ENCODE measurements at regions not wholly inside any gene's neighbourhood (a gene's known extent, or its start where the extent isn't known, plus 50 kb on each side); places are given as distances from the start of the nearest gene placed in this dataset.

GRCh38 chr9:12212860-12213259 lies 480.3 kb upstream of the TYRP1 start:
- no peaks in the 10 kb centered on the region for H3K27me3 ChIP-seq (ENCODE audit: insufficient read depth, poor library complexity, severe bottlenecking)
- no peaks in the 10 kb centered on the region for H3K4me1 ChIP-seq (ENCODE audit: insufficient read depth, poor library complexity, severe bottlenecking)
- H3K9me3 ChIP-seq (ENCODE audit: severe bottlenecking), result no peaks in the 10 kb centered on the region
- ATAC-seq (ENCODE audit: low read depth) (no peak), DNase-seq (ENCODE audit: low spot score) (no peak)
- no peak overlapping the region for H3K27ac ChIP-seq (ENCODE audit: poor library complexity, severe bottlenecking)
- no peaks in the 10 kb centered on the region for H3K36me3 ChIP-seq (ENCODE audit: low read depth)
- no peak overlapping the region for H3K4me3 ChIP-seq (ENCODE audit: severe bottlenecking)
- no peak for TF ChIP-seq CTCF (IDR thresholded peaks at IDR 0.05; ENCODE audit: poor library complexity, severe bottlenecking)

DNA sequence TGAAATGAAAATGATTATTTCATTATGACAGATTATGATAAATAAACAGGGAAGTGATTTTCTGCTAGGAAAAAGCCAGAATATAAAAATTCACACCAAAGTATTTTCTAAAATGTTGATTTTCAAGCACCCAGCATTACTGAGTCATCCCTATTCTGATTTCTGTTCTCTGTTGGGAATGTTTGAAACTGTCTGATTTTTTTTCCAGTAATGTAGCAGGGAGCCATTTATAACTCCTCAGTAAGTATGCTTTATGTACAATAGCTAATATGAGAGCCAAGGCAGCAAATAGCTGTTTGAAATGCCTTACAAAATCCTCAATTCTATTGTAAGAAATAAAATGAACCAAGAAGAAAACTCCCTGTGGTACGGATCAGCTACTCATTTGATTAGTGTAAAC lies 471.7 kb upstream of the TYRP1 start:
- TF ChIP-seq CTCF (IDR thresholded peaks at IDR 0.05; ENCODE audit: poor library complexity, severe bottlenecking), result no peak
- no peaks in the 10 kb centered on the region for H3K27me3 ChIP-seq (ENCODE audit: insufficient read depth, poor library complexity, severe bottlenecking)
- no peaks in the 10 kb centered on the region for H3K9me3 ChIP-seq (ENCODE audit: severe bottlenecking)
- H3K36me3 ChIP-seq (ENCODE audit: low read depth), result no peaks in the 10 kb centered on the region
- no peak overlapping the region for H3K4me3 ChIP-seq (ENCODE audit: severe bottlenecking)
- DNase-seq (ENCODE audit: low spot score) (no peak), ATAC-seq (ENCODE audit: low read depth) (no peak)
- H3K27ac ChIP-seq (ENCODE audit: poor library complexity, severe bottlenecking), result no peak overlapping the region
- H3K4me1 ChIP-seq (ENCODE audit: insufficient read depth, poor library complexity, severe bottlenecking), result no peaks in the 10 kb centered on the region

DNA sequence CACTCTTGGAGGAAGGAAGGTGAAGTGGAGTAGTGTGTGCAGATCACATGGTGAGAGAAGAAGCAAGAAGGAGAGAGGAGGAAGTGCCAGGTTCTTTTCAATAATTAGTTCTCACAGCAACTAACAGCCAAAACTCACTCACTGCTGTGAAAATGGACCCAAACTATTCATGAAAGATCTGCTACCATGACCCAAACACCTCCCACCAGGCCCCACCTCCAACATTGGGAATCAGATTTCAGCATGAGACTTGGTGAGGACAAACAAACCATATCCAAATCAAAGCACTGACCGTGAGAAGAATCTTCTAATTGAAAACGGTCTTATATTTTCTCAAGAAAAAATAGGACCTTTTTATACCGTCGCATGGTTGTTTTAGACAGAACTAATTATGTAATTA lies 468.7 kb upstream of the TYRP1 start:
- no peaks in the 10 kb centered on the region for H3K9me3 ChIP-seq (ENCODE audit: severe bottlenecking)
- no peak for TF ChIP-seq CTCF (IDR thresholded peaks at IDR 0.05; ENCODE audit: poor library complexity, severe bottlenecking)
- no peaks in the 10 kb centered on the region for H3K36me3 ChIP-seq (ENCODE audit: low read depth)
- H3K4me3 ChIP-seq (ENCODE audit: severe bottlenecking), result no peak overlapping the region
- no peaks in the 10 kb centered on the region for H3K27me3 ChIP-seq (ENCODE audit: insufficient read depth, poor library complexity, severe bottlenecking)
- no peak overlapping the region for H3K27ac ChIP-seq (ENCODE audit: poor library complexity, severe bottlenecking)
- no peak for ATAC-seq (ENCODE audit: low read depth)
- no peaks in the 10 kb centered on the region for H3K4me1 ChIP-seq (ENCODE audit: insufficient read depth, poor library complexity, severe bottlenecking)
- no peak for DNase-seq (ENCODE audit: low spot score)

- ATAC-seq (ENCODE audit: low read depth) (no peak), DNase-seq (ENCODE audit: low spot score) (no peak)
- no peak overlapping the region for H3K27ac ChIP-seq (ENCODE audit: poor library complexity, severe bottlenecking)
- no peak overlapping the region for H3K4me3 ChIP-seq (ENCODE audit: severe bottlenecking)
- TF ChIP-seq CTCF (IDR thresholded peaks at IDR 0.05; ENCODE audit: poor library complexity, severe bottlenecking), result no peak
- no peaks in the 10 kb centered on the region for H3K4me1 ChIP-seq (ENCODE audit: insufficient read depth, poor library complexity, severe bottlenecking)
- H3K9me3 ChIP-seq (ENCODE audit: severe bottlenecking), result no peaks in the 10 kb centered on the region
- H3K36me3 ChIP-seq (ENCODE audit: low read depth), result no peaks in the 10 kb centered on the region
- H3K27me3 ChIP-seq (ENCODE audit: insufficient read depth, poor library complexity, severe bottlenecking), result no peaks in the 10 kb centered on the region
Measured at GRCh38 chr9:12230708-12231107, 462.5 kb upstream of the TYRP1 start.

DNA sequence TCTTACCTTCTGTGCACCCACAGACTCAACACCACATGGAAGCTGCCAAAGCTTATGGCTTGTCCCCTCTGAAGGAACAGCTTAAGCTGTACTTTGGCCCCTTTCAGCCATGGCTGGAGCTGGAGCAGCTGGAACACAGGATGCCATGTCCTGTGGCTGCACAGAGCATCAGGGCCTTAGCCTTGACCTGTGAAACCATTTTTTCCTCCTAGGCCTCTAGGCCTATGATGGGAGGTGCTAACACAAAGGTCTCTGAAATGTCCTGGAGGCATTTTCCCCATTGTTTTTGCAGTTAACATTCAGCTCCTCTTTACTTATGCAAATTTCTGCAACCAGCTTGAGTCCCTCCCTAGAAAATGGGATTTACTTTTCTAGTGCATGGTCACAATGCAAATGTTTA lies 461.4 kb upstream of the TYRP1 start:
- no peaks in the 10 kb centered on the region for H3K27me3 ChIP-seq (ENCODE audit: insufficient read depth, poor library complexity, severe bottlenecking)
- DNase-seq (ENCODE audit: low spot score), result no peak
- H3K36me3 ChIP-seq (ENCODE audit: low read depth), result no peaks in the 10 kb centered on the region
- no peak for TF ChIP-seq CTCF (IDR thresholded peaks at IDR 0.05; ENCODE audit: poor library complexity, severe bottlenecking)
- H3K4me3 ChIP-seq (ENCODE audit: severe bottlenecking), result no peak overlapping the region
- no peaks in the 10 kb centered on the region for H3K9me3 ChIP-seq (ENCODE audit: severe bottlenecking)
- no peaks in the 10 kb centered on the region for H3K4me1 ChIP-seq (ENCODE audit: insufficient read depth, poor library complexity, severe bottlenecking)
- no peak overlapping the region for H3K27ac ChIP-seq (ENCODE audit: poor library complexity, severe bottlenecking)
- no peak for ATAC-seq (ENCODE audit: low read depth)

Data from RWPE2 (cell line).